Coronary artery (tissue), 2 donors: ENCODE measurements at regions not wholly inside any gene's neighbourhood (a gene's known extent, or its start where the extent isn't known, plus 50 kb on each side); places are given as distances from the start of the nearest gene placed in this dataset.
"Not testable (repeated sequence)": the region's sequence is repeated elsewhere in the genome, so short reads cannot be mapped to it uniquely, and the experiment has no call there.

Source experiments
- DNase-seq: peaks from one replicate; pipeline ENCODE4 v3.0.0-alpha.2; 2017; ENCODE audit warnings: low spot score
- H3K27ac ChIP-seq, 2 donors: fragments of 200-600 bp; sonication (generic); one replicate each; pipeline ENCODE4 v1.5.1; 2016 to 2019
- H3K4me3 ChIP-seq: fragments of 200-600 bp; sonication (generic); 2 replicates; pipeline ENCODE4 v1.5.1; 2016; ENCODE audit warnings: mild to moderate bottlenecking, moderate library complexity
- TF ChIP-seq, protein P1 (sequence below): fragments of 200-600 bp; sonication (generic); IDR thresholded peaks from one replicate; pipeline ENCODE4 v1.5.1; 2019; ENCODE audit warnings: antibody characterized with exemption

- Histone ChIP-seq H3K27ac (no peak overlapping the region), H3K4me3 (no peak overlapping the region)
- TF ChIP-seq, protein P1, sequence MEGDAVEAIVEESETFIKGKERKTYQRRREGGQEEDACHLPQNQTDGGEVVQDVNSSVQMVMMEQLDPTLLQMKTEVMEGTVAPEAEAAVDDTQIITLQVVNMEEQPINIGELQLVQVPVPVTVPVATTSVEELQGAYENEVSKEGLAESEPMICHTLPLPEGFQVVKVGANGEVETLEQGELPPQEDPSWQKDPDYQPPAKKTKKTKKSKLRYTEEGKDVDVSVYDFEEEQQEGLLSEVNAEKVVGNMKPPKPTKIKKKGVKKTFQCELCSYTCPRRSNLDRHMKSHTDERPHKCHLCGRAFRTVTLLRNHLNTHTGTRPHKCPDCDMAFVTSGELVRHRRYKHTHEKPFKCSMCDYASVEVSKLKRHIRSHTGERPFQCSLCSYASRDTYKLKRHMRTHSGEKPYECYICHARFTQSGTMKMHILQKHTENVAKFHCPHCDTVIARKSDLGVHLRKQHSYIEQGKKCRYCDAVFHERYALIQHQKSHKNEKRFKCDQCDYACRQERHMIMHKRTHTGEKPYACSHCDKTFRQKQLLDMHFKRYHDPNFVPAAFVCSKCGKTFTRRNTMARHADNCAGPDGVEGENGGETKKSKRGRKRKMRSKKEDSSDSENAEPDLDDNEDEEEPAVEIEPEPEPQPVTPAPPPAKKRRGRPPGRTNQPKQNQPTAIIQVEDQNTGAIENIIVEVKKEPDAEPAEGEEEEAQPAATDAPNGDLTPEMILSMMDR = no peak
- DNase-seq = no peak
Measured at GRCh38 chr5:77898385-77898784, 122.2 kb upstream of the TBCA start.

DNA sequence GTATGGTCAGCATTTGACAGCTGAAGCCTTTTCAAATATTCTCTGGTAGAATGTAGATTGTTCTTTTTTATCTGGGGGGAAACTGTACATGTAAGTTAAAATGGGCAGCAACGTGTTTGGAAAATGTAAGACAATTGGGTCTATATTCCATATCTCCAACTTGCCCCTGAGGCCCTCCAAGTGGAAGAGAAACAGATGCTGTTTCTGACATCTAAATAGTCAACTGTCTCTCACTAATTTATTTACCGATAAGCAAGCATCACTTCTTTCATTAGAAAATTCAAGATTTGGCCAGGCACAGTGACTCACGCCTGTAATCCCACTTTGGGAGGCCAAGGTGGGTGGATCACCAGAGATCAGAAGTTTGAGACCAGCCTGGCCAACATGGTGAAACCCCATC is 120.2 kb upstream of the TBCA start:
- DNase-seq = no peak
- no peak overlapping the region for H3K4me3 ChIP-seq
- no peak overlapping the region for H3K27ac ChIP-seq
- TF ChIP-seq, protein P1 = no peak

DNA sequence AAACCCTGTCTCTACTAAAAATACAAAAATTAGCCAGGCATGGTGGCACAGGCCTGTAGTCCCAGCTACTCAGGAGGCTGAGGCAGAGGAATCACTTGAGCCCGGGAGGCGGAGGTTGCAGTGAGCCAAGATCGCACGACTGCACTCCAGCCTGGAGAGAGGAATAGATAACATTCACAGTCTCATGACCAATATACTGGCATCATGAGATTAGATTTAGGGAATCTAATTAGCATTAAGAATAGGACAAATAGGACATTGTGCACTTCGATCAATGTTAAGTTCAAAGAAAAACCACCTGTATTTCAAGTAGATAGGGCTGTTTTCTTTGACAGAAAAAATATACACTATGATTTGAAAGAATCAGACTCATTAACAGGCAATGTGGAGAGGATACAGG is 118.0 kb upstream of the TBCA start:
- not testable (repeated sequence) for H3K27ac ChIP-seq, DNase-seq, H3K4me3 ChIP-seq

GRCh38 chr5:77893225-77893860 is 117.2 kb upstream of the TBCA start:
- H3K27ac ChIP-seq = no peak overlapping the region
- DNase-seq = no peak
- TF ChIP-seq, protein P1 = no peak
- no peak overlapping the region for H3K4me3 ChIP-seq

DNA sequence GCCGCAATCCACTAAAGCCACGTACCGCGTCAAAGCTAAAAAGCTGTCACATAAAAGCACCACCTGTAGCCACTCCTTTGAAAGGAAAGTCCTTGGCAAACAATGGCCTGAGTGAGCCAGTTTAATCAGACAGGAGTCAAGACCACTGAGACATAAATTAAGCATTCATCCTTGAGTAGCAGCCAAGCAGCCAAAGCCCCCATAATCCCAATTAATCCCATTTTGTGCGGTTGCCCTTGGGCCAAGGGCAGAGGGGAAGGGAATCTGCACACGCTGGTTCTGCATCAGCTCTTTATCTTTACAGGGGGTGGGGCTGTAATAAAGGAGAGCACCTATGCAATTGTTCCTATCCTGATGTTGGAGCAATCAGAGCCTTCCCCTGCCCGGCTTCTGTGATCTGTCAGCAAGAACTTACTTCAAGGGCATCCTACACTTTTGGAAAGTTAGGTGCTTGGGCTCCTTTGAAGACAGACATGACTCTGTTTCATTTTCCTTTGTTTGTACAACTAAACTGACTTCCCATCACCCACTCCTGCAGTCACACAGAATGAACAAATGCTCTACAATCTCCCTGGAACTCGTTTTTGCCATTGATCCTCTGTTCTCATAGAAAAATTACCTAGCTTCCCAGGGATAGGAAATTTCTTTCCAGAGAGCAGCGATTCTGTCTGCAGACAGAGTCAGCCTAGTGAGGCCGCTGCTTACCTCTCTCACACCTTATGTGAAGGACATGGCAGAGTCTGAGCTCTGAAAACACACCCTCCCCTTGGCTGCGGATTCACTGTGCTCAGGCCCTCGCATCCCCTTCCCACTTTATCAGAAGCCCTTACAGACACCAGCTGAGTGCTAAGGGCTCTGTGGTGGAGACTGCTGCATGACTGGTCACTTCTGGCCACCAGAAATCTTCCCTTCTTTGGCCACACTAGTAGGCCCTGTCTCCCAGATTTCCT is 116.2 kb upstream of the TBCA start:
- Histone ChIP-seq H3K27ac (no peak overlapping the region), H3K4me3 (no peak overlapping the region)
- DNase-seq = no peak
- TF ChIP-seq, protein P1 = no peak

GRCh38 chr5:77885519-77885918 is 109.4 kb upstream of the TBCA start:
- no peak for DNase-seq
- TF ChIP-seq, protein P1 = no peak
- no peak overlapping the region for H3K27ac ChIP-seq
- no peak overlapping the region for H3K4me3 ChIP-seq

DNA sequence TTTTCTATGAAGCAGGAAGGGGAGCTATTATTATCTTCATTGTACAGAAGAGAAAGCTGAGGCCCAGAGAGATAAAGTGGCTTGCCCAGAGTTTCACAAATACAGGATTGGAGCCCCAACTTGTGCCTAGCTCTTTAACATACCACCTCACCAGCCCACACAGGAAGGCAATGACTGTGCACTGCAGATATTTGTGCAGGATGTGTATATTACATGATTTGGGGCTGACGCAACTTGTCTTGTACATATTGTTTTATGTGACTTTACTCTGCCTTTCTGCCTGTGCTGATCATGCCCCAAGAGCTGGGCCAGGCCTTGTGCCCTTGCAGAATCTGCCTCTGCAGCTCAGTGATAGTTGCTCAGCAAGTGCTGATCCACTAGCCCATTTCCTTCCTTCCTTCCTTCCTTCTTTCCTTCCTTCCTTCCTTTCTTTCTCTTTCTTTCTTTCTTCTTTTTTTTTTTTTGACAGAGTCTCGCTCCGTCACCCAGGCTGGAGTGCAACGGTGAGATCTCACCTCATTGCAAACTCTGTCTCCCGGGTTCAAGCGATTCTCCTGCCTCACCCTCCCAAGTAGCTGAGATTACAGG is 106.6 kb upstream of the TBCA start:
- no peak for DNase-seq
- TF ChIP-seq, protein P1 = no peak
- Histone ChIP-seq H3K27ac (no peak overlapping the region), H3K4me3 (no peak overlapping the region)
